ENCODE measurements at regions not wholly inside any gene's neighbourhood (a gene's known extent, or its start where the extent isn't known, plus 50 kb on each side); places are given as distances from the start of the nearest gene placed in this dataset.

GRCh38 chr2:37460896-37461229, 116.4 kb downstream of the QPCT start:
- TF ChIP-seq CTCF (IDR thresholded peaks at IDR 0.05): no peak
- TF ChIP-seq POLR2A (IDR thresholded peaks at IDR 0.05): no peak
